Keratinocyte (primary cell): ENCODE measurements at regions not wholly inside any gene's neighbourhood (a gene's known extent, or its start where the extent isn't known, plus 50 kb on each side); places are given as distances from the start of the nearest gene placed in this dataset.

Source experiments
- DNase-seq: peaks from one replicate; pipeline ENCODE4 v3.0.0-alpha.2; 2011; ENCODE audit warnings: low read depth, missing footprints, low spot score
- FAIRE-seq: peaks from 2 replicates; lab custom pipeline; 2011; peaks lifted over from hg19 to GRCh38; lab: Jason Lieb, UNC
- H2AFZ ChIP-seq: 2 replicates; pipeline ENCODE4 v1.6.0; 2012; ENCODE audit warnings: low read length, control low read depth, inconsistent platforms; ENCODE audit not compliant: control insufficient read depth
- H3K27ac ChIP-seq: 2 replicates; pipeline ENCODE4 v1.5.1; 2011; ENCODE audit warnings: low read length; ENCODE audit not compliant: control insufficient read depth, insufficient read depth
- H3K27me3 ChIP-seq: 3 replicates; pipeline ENCODE4 v1.6.0; 2011; ENCODE audit warnings: low read length; ENCODE audit not compliant: control insufficient read depth, insufficient read depth; ENCODE audit errors: extremely low read depth
- H3K36me3 ChIP-seq, 2 experiments: 2 replicates in 1 of 2; 3 replicates in 1 of 2; pipeline ENCODE4 v1.5.1; 2011; ENCODE audit warnings: low read length in 2 of 2, mild to moderate bottlenecking in 1 of 2; ENCODE audit not compliant: control insufficient read depth in 2 of 2, insufficient read depth in 2 of 2; ENCODE audit errors: extremely low read depth in 1 of 2
- H3K4me1 ChIP-seq: 3 replicates; pipeline ENCODE4 v1.5.1; 2011; ENCODE audit warnings: low read length; ENCODE audit not compliant: control insufficient read depth, insufficient read depth; ENCODE audit errors: extremely low read depth
- H3K4me2 ChIP-seq: 3 replicates; pipeline ENCODE4 v1.6.0; 2011; ENCODE audit warnings: low read depth, low read length; ENCODE audit not compliant: control insufficient read depth, insufficient read depth; ENCODE audit errors: extremely low read depth
- H3K4me3 ChIP-seq, 3 experiments: fragments of 200-600 bp in 1 of 3; sonication (generic) in 1 of 3; 2 replicates in 2 of 3; 3 replicates in 1 of 3; pipeline ENCODE4 v1.5.1; 2011 to 2016; ENCODE audit warnings: low read length in 3 of 3, mild to moderate bottlenecking in 3 of 3, control low read depth in 2 of 3, inconsistent platforms in 1 of 3, low read depth in 1 of 3, mixed read lengths in 1 of 3, mixed run types in 1 of 3, moderate library complexity in 1 of 3; ENCODE audit not compliant: control insufficient read depth in 2 of 3, insufficient read depth in 2 of 3; ENCODE audit errors: extremely low read depth in 1 of 3
- H3K79me2 ChIP-seq: 2 replicates; pipeline ENCODE4 v1.6.0; 2012; ENCODE audit warnings: low read length; ENCODE audit not compliant: control insufficient read depth, insufficient read depth
- H3K9ac ChIP-seq: 3 replicates; pipeline ENCODE4 v1.6.0; 2011; ENCODE audit warnings: low read length; ENCODE audit not compliant: control insufficient read depth, insufficient read depth; ENCODE audit errors: extremely low read depth
- H3K9me1 ChIP-seq: 3 replicates; pipeline ENCODE4 v1.6.0; 2011; ENCODE audit warnings: low read length; ENCODE audit not compliant: control insufficient read depth, insufficient read depth; ENCODE audit errors: extremely low read depth
- H3K9me3 ChIP-seq: 2 replicates; pipeline ENCODE4 v1.5.1; 2012; ENCODE audit warnings: low read depth, low read length; ENCODE audit not compliant: control insufficient read depth
- H4K20me1 ChIP-seq: 3 replicates; pipeline ENCODE4 v1.6.0; 2011; ENCODE audit warnings: low read length; ENCODE audit not compliant: control insufficient read depth, insufficient read depth; ENCODE audit errors: extremely low read depth
- CTCF ChIP-seq, 3 experiments: IDR thresholded peaks in 1 of 3; conservative IDR thresholded peaks in 1 of 3; optimal IDR thresholded peaks in 1 of 3; 2 replicates in 2 of 3; 3 replicates in 1 of 3; pipeline versions ENCODE3 to v1.5.1; 2011; ENCODE audit warnings: low read length in 3 of 3, mild to moderate bottlenecking in 3 of 3, moderate library complexity in 2 of 3, control low read depth in 1 of 3, inconsistent platforms in 1 of 3; ENCODE audit not compliant: insufficient read depth in 2 of 3; ENCODE audit errors: extremely low read depth in 1 of 3
- EZH2 ChIP-seq: IDR thresholded peaks from one replicate; pipeline ENCODE4 v1.6.1; 2012; ENCODE audit warnings: inconsistent platforms, mild to moderate bottlenecking, low read length, moderate library complexity
- dilution Hi-C: fragments of 300-500 bp; cut with MboI; formaldehyde crosslinking; loops from one replicate; pipeline ENCODE4 v1.7.0; 2020; ENCODE audit warnings: low sequenced_read_pairs; ENCODE audit not compliant: extremely low pct_ligation_motif_present

GRCh38 chr10:129085811-129086210 is 381.2 kb upstream of the MGMT start:
- no peak for TF ChIP-seq EZH2
- TF ChIP-seq CTCF (optimal IDR thresholded peaks at IDR 0.05 in 1 of 3, IDR thresholded peaks at IDR 0.05 in 1 of 3, conservative IDR thresholded peaks at IDR 0.05 in 1 of 3; ENCODE audit: extremely low read depth in 1 of 3, insufficient read depth in 2 of 3, low read length in 3 of 3), result no peak
- Histone ChIP-seq H3K4me2 (no peak overlapping the region), H3K9me3 (no peaks in the 10 kb centered on the region), H4K20me1 (no peaks in the 10 kb centered on the region), H3K9ac (no peak overlapping the region), H3K4me3 (no peak overlapping the region), H2AFZ (no peak overlapping the region), H3K27ac (no peak overlapping the region), H3K9me1 (no peaks in the 10 kb centered on the region), H3K36me3 (no peaks in the 10 kb centered on the region), H3K79me2 (no peaks in the 10 kb centered on the region), H3K4me1 (no peaks in the 10 kb centered on the region), H3K27me3 (no peaks in the 10 kb centered on the region)
- dilution Hi-C loops, result no loop called here
- DNase-seq (no peak), FAIRE-seq (no peak)

- dilution Hi-C loops, result no loop called here
These were observed 377.7 kb upstream of the MGMT start for GRCh38 chr10:129089341-129089740.

More at GRCh38 chr10:129089341-129089740, 377.7 kb upstream of the MGMT start:
- DNase-seq, result no peak
- no peaks in the 10 kb centered on the region for H3K27me3 ChIP-seq
- no peaks in the 10 kb centered on the region for H3K9me3 ChIP-seq
- no peaks in the 10 kb centered on the region for H3K79me2 ChIP-seq
- no peaks in the 10 kb centered on the region for H3K36me3 ChIP-seq
- H3K4me1 ChIP-seq, result no peaks in the 10 kb centered on the region
- no peaks in the 10 kb centered on the region for H3K9me1 ChIP-seq
- H4K20me1 ChIP-seq, result no peaks in the 10 kb centered on the region
- TF ChIP-seq CTCF (optimal IDR thresholded peaks at IDR 0.05 in 1 of 3, IDR thresholded peaks at IDR 0.05 in 1 of 3, conservative IDR thresholded peaks at IDR 0.05 in 1 of 3; ENCODE audit: extremely low read depth in 1 of 3, insufficient read depth in 2 of 3, low read length in 3 of 3), result no peak
- no peak overlapping the region for H3K27ac ChIP-seq
- FAIRE-seq, result no peak
- no peak overlapping the region for H3K4me2 ChIP-seq
- H2AFZ ChIP-seq, result no peak overlapping the region
- no peak overlapping the region for H3K9ac ChIP-seq
- no peak overlapping the region for H3K4me3 ChIP-seq
